Tibial artery (tissue), 4 donors: ENCODE measurements at regions not wholly inside any gene's neighbourhood (a gene's known extent, or its start where the extent isn't known, plus 50 kb on each side); places are given as distances from the start of the nearest gene placed in this dataset.

Experiments
- DNase-seq, 2 donors: peaks; one replicate each; pipeline ENCODE4 v3.0.0-alpha.2; 2019
- H3K27ac ChIP-seq, 2 donors: fragments of 200-600 bp; sonication (generic) in 1 of 2; 1 replicate in 1 of 2; 2 replicates in 1 of 2; pipeline ENCODE4 v1.5.1; 2018 to 2019; ENCODE audit warnings: mild to moderate bottlenecking in 1 of 2
- H3K27me3 ChIP-seq, 2 donors: fragments of 200-600 bp; sonication (generic) in 1 of 2; one replicate each; pipeline versions ENCODE4 v1.5.1 to v1.6.0; 2016 to 2019
- H3K36me3 ChIP-seq, 3 donors: fragments of 200-600 bp; sonication (generic) in 2 of 3; one replicate each; pipeline ENCODE4 v1.5.1; 2016 to 2019; ENCODE audit warnings: mild to moderate bottlenecking in 2 of 3
- H3K4me1 ChIP-seq, 4 donors: fragments of 200-600 bp; sonication (generic) in 2 of 4; 1 replicate in 3 of 4; 2 replicates in 1 of 4; pipeline ENCODE4 v1.5.1; 2016 to 2019
- H3K4me3 ChIP-seq, 2 donors: fragments of 200-600 bp; sonication (generic) in 1 of 2; 1 replicate in 1 of 2; 2 replicates in 1 of 2; pipeline ENCODE4 v1.5.1; 2018 to 2019; ENCODE audit warnings: mild to moderate bottlenecking in 2 of 2
- H3K9me3 ChIP-seq, 3 donors: fragments of 200-600 bp; sonication (generic) in 1 of 3; one replicate each; pipeline ENCODE4 v1.5.1; 2016 to 2019
- intact Hi-C: fragments of 100-400 bp; cut with DNase I; formaldehyde crosslinking; loops from one replicate; pipeline ENCODE4 v1.15.0; 2023; ENCODE audit warnings: low total_unique reads
- TF ChIP-seq, protein P1 (sequence below), 2 experiments: fragments of 200-600 bp in 1 of 2; fragments of 450-650 bp in 1 of 2; IDR thresholded peaks; one replicate each; pipeline ENCODE4 v1.5.1; 2017 to 2019; ENCODE audit warnings: antibody characterized with exemption in 2 of 2, mild to moderate bottlenecking in 1 of 2, moderate library complexity in 1 of 2

DNA sequence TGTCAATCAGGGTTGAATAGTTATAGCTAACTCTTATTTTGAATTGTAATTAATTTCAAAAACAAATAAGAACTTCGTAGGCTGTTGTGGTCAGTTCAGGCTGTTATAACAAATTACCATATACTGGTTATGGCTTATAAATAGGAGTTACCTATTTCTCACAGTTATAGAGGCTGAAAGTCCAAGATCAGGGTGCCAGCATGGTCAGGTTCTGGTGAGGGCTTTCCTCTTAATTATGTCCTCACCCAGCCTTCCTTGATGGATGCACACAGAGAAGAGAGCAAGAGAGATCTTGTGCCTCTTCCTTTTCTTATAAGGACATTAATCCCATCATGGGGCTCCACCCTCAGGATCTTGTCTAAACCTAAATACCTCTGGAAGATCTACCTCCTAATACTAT lies 265.9 kb upstream of the SUCLG2 start:
- TF ChIP-seq, protein P1, sequence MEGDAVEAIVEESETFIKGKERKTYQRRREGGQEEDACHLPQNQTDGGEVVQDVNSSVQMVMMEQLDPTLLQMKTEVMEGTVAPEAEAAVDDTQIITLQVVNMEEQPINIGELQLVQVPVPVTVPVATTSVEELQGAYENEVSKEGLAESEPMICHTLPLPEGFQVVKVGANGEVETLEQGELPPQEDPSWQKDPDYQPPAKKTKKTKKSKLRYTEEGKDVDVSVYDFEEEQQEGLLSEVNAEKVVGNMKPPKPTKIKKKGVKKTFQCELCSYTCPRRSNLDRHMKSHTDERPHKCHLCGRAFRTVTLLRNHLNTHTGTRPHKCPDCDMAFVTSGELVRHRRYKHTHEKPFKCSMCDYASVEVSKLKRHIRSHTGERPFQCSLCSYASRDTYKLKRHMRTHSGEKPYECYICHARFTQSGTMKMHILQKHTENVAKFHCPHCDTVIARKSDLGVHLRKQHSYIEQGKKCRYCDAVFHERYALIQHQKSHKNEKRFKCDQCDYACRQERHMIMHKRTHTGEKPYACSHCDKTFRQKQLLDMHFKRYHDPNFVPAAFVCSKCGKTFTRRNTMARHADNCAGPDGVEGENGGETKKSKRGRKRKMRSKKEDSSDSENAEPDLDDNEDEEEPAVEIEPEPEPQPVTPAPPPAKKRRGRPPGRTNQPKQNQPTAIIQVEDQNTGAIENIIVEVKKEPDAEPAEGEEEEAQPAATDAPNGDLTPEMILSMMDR (IDR thresholded peaks at IDR 0.05) = no peak
- intact Hi-C loops = no loop called here
- H3K9me3 ChIP-seq = peaks cover 0 to 5% (median 5%) of the 10 kb centered on the region in 3 donors
- H3K4me3 ChIP-seq = no peak overlapping the region
- no peaks in the 10 kb centered on the region for H3K36me3 ChIP-seq
- DNase-seq = no peak
- H3K27me3 ChIP-seq = no peaks in the 10 kb centered on the region
- H3K4me1 ChIP-seq = no peaks in the 10 kb centered on the region
- H3K27ac ChIP-seq = no peak overlapping the region

DNA sequence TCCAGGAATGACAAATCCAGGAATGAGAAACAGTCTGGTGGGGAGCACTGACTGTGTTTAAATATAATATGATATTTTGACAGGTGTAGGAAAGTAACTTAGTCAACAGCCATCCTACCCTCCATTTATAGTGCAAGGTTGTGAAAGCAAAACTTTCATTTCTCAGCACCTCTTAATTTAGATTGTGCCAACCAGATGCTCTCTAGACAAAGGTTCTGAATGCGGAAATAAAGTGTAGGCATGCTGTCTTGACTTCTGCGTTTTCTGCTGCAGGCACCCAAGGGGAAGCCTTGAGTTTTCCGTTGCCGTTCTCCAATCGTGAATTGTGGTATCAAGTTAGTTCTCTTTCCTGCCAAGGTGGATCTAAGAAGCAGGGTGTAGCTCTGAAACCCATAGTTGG lies 261.9 kb upstream of the SUCLG2 start:
- Histone ChIP-seq H3K36me3 (no peaks in the 10 kb centered on the region), H3K27ac (no peak overlapping the region), H3K4me1 (no peaks in the 10 kb centered on the region), H3K4me3 (no peak overlapping the region), H3K9me3 (no peaks in the 10 kb centered on the region), H3K27me3 (no peaks in the 10 kb centered on the region)
- intact Hi-C loops = no loop called here
- TF ChIP-seq, protein P1 (IDR thresholded peaks at IDR 0.05) = no peak
- DNase-seq = no peak

DNA sequence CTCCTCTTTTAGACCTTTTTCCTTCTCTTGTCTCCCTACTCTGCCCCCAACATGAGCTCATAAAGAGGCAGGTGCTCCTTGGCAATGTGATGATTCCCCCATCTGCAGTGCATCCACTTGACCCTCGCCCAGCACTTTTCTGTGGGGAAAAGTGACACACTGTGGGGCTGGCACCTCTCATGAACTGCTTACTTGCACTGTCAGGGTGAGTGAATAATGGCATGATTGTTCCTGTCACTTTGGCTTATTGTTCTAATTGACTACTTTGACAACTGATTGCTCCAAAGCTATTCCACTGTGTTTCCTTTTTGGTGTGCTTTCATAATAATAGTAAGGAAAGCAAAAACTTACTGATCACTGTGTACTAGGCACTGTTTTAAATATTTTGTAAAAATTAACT lies 253.3 kb upstream of the SUCLG2 start:
- H3K36me3 ChIP-seq = no peaks in the 10 kb centered on the region
- H3K27ac ChIP-seq = no peak overlapping the region
- no peaks in the 10 kb centered on the region for H3K27me3 ChIP-seq
- no peak overlapping the region for H3K4me3 ChIP-seq
- H3K4me1 ChIP-seq = no peaks in the 10 kb centered on the region
- intact Hi-C loops = no loop called here
- no peaks in the 10 kb centered on the region for H3K9me3 ChIP-seq
- DNase-seq = no peak
- TF ChIP-seq, protein P1 (IDR thresholded peaks at IDR 0.05) = no peak

DNA sequence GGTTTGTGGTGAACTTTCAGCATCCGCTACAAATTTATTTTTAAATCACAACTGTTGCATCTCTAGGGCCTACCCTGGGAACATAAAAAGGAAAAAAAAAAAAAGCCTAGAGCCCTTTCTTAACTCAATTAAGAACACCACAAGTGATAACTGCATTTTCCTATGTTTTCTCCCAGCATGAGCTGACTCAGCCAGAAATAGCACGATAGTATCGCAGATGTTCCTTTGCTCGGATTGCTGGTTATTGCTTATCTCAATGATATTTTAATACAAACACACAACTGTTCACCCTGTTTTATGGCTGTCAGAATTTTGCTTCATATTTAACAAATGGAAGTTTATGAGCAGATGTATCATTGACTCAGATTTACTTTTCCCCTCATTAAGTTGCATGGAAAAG lies 251.8 kb upstream of the SUCLG2 start:
- intact Hi-C loops = no loop called here
- Histone ChIP-seq H3K27ac (no peak overlapping the region), H3K4me1 (no peaks in the 10 kb centered on the region), H3K4me3 (no peak overlapping the region), H3K9me3 (no peaks in the 10 kb centered on the region), H3K27me3 (no peaks in the 10 kb centered on the region), H3K36me3 (no peaks in the 10 kb centered on the region)
- no peak for DNase-seq
- TF ChIP-seq, protein P1 (IDR thresholded peaks at IDR 0.05) = no peak

- Histone ChIP-seq H3K9me3 (no peaks in the 10 kb centered on the region), H3K4me3 (no peak overlapping the region), H3K4me1 (no peaks in the 10 kb centered on the region), H3K36me3 (no peaks in the 10 kb centered on the region), H3K27me3 (no peaks in the 10 kb centered on the region), H3K27ac (no peak overlapping the region)
- DNase-seq = no peak
- intact Hi-C loops = no loop called here
- TF ChIP-seq, protein P1 (IDR thresholded peaks at IDR 0.05) = no peak
Measured at GRCh38 chr3:67901681-67902080, 247.3 kb upstream of the SUCLG2 start.

- no peak for DNase-seq
- Histone ChIP-seq H3K27me3 (no peaks in the 10 kb centered on the region), H3K36me3 (no peaks in the 10 kb centered on the region), H3K4me1 (no peaks in the 10 kb centered on the region), H3K27ac (no peak overlapping the region), H3K9me3 (no peaks in the 10 kb centered on the region), H3K4me3 (no peak overlapping the region)
- intact Hi-C loops = no loop called here
- TF ChIP-seq, protein P1 (IDR thresholded peaks at IDR 0.05) = no peak
Measured at GRCh38 chr3:67898916-67899315, 244.5 kb upstream of the SUCLG2 start.
